HepG2 (cell line): ENCODE measurements at regions not wholly inside any gene's neighbourhood (a gene's known extent, or its start where the extent isn't known, plus 50 kb on each side); places are given as distances from the start of the nearest gene placed in this dataset.

ENCODE experiments used
- ATAC-seq: fragments of 200-7000 bp; cut with Tn5 transposase; 3 replicates; pipeline ENCODE4 v1.9.1; 2020; ENCODE audit warnings: mild to moderate bottlenecking, moderate library complexity
- BruUV-seq: library from RNA; stranded (reverse); fragments of 400-500 nt; replicated peaks from 2 replicates; lab custom pipeline; 2021; lab: Mats Ljungman, UMichigan
- CTCF ChIA-PET: fragments of 300-600 bp; formaldehyde crosslinking; extraction: SDS; loops from one replicate; lab custom pipeline; 2021; ENCODE audit warnings: low total read pairs, inconsistent platforms, low intra/inter-chr PET ratio; lab: Yijun Ruan, JAX
- POLR2A ChIA-PET: fragments of 350-600 bp; sonication (Branson Sonifier 250); formaldehyde crosslinking; loops from one replicate; lab custom pipeline; 2020; ENCODE audit warnings: antibody characterized with exemption, inconsistent platforms; lab: Yijun Ruan, JAX
- DNase-seq: peaks from one replicate; pipeline ENCODE4 v3.0.0-alpha.2; 2015; ENCODE audit warnings: low spot score
- FAIRE-seq: peaks from 3 replicates; lab custom pipeline; 2011; peaks lifted over from hg19 to GRCh38; lab: Jason Lieb, UNC
- H2AFZ ChIP-seq: one replicate; pipeline ENCODE4 v1.6.1; 2011; ENCODE audit warnings: low read length, inconsistent platforms
- H3K27ac ChIP-seq: fragments of 300-600 bp; 3 replicates; pipeline ENCODE4 v1.8.0; 2011; ENCODE audit warnings: mixed run types, mild to moderate bottlenecking, mixed read lengths, low read length, inconsistent platforms; ENCODE audit not compliant: insufficient read depth; ENCODE audit errors: extremely low read length
- H3K27me3 ChIP-seq, 2 experiments: fragments of 200-600 bp in 1 of 2; 2 replicates in 1 of 2; 3 replicates in 1 of 2; pipeline versions ENCODE4 v1.6.0 to v1.8.0; 2011; ENCODE audit warnings: low read length in 2 of 2, mild to moderate bottlenecking in 2 of 2, moderate library complexity in 2 of 2, inconsistent platforms in 1 of 2; ENCODE audit not compliant: insufficient read depth in 2 of 2, control insufficient read depth in 1 of 2
- H3K36me3 ChIP-seq, 2 experiments: fragments of 200-600 bp in 1 of 2; replicated peaks in 1 of 2; 2 replicates in 1 of 2; 3 replicates in 1 of 2; pipeline versions ENCODE4 v1.5.1 to v1.8.0; 2011; ENCODE audit warnings: low read length in 2 of 2, inconsistent platforms in 1 of 2; ENCODE audit not compliant: insufficient read depth in 2 of 2, control insufficient read depth in 1 of 2
- H3K4me1 ChIP-seq: 2 replicates; pipeline ENCODE4 v1.5.1; 2012; ENCODE audit warnings: low read length, inconsistent platforms; ENCODE audit not compliant: insufficient read depth
- H3K4me2 ChIP-seq: 2 replicates; pipeline ENCODE4 v1.6.0; 2011; ENCODE audit warnings: low read depth, low read length, inconsistent platforms
- H3K4me3 ChIP-seq, 3 experiments: fragments of 200-600 bp in 1 of 3; sonication (generic), shearing (Covaris generic) in 1 of 3; replicated peaks in 1 of 3; 2 replicates each; pipeline ENCODE4 v1.5.1; 2011 to 2016; ENCODE audit warnings: low read length in 3 of 3, inconsistent platforms in 2 of 3, low read depth in 2 of 3, mild to moderate bottlenecking in 2 of 3, control low read depth in 1 of 3, mixed read lengths in 1 of 3; ENCODE audit not compliant: insufficient read depth in 1 of 3
- H3K79me2 ChIP-seq: one replicate; pipeline ENCODE4 v1.6.1; 2011; ENCODE audit warnings: low read length, inconsistent platforms; ENCODE audit not compliant: insufficient read depth
- H3K9ac ChIP-seq: 2 replicates; pipeline ENCODE4 v1.6.0; 2011; ENCODE audit warnings: mild to moderate bottlenecking, low read depth, low read length, inconsistent platforms; ENCODE audit not compliant: insufficient read depth
- H3K9me3 ChIP-seq: 2 replicates; pipeline ENCODE4 v1.5.1; 2012; ENCODE audit warnings: mild to moderate bottlenecking, low read length
- H4K20me1 ChIP-seq: 2 replicates; pipeline ENCODE4 v1.6.0; 2011; ENCODE audit warnings: inconsistent platforms, mild to moderate bottlenecking, low read length, moderate library complexity; ENCODE audit not compliant: insufficient read depth
- HCFC1 ChIP-seq: fragments of 150-350 bp; IDR thresholded peaks from 2 replicates; pipeline ENCODE4 v1.6.1; 2014; ENCODE audit warnings: low read depth, low read length
- RBM39 ChIP-seq: fragments of 200-400 bp; formaldehyde crosslinking; IDR thresholded peaks from one replicate; pipeline ENCODE4 v1.6.1; 2018; ENCODE audit warnings: antibody characterized with exemption, mild to moderate bottlenecking, low read depth, low read length; ENCODE audit not compliant: poor library complexity, severe bottlenecking
- RFX3 ChIP-seq: IDR thresholded peaks from 2 replicates; pipeline ENCODE4 v1.6.1; 2016; ENCODE audit warnings: missing biosample characterization, missing genetic modification reagents
- YY1 ChIP-seq: IDR thresholded peaks from 2 replicates; pipeline ENCODE4 v1.6.1; 2011; ENCODE audit warnings: low read length, low read depth, moderate library complexity, mild to moderate bottlenecking; ENCODE audit not compliant: insufficient read depth, insufficient replicate concordance
- ZNF468 ChIP-seq: sonication (generic); formaldehyde crosslinking; IDR thresholded peaks from 2 replicates; pipeline ENCODE4 v1.8.0; 2022; ENCODE audit warnings: mild to moderate bottlenecking, moderate library complexity, missing genetic modification reagents
- ZNF510 ChIP-seq: sonication (generic); formaldehyde crosslinking; IDR thresholded peaks from 2 replicates; pipeline ENCODE4 v1.4.0; 2020; ENCODE audit warnings: low read depth, mild to moderate bottlenecking, missing genetic modification reagents
- WGBS: methylation state at CpG from one replicate; pipeline ENCODE4 v1.1.6; 2017; ENCODE audit warnings: low lambda C conversion rate; 5-methylcytosine and 5-hydroxymethylcytosine counted together
- in situ Hi-C: cut with HindIII; loops from 2 replicates; pipeline ENCODE4 v1.10.0; 2017; ENCODE audit warnings: low pct_unique_long_range_greater_than_20kb; ENCODE audit not compliant: extremely low pct_ligation_motif_present
- intact Hi-C: fragments of 100-400 bp; cut with micrococcal nuclease; formaldehyde crosslinking; loops from one replicate; pipeline ENCODE4 v1.10.0; 2022; ENCODE audit not compliant: unreplicated experiment
- TF ChIP-seq, protein P1 (sequence below): sonication (generic); formaldehyde crosslinking; IDR thresholded peaks from 2 replicates; pipeline ENCODE4 v1.5.0; 2020; ENCODE audit warnings: missing genetic modification reagents, mild to moderate bottlenecking, borderline replicate concordance
- TF ChIP-seq, protein P2 (sequence below): sonication (generic); formaldehyde crosslinking; IDR thresholded peaks from 2 replicates; pipeline ENCODE4 v1.4.0; 2020; ENCODE audit warnings: mild to moderate bottlenecking, missing genetic modification reagents

DNA sequence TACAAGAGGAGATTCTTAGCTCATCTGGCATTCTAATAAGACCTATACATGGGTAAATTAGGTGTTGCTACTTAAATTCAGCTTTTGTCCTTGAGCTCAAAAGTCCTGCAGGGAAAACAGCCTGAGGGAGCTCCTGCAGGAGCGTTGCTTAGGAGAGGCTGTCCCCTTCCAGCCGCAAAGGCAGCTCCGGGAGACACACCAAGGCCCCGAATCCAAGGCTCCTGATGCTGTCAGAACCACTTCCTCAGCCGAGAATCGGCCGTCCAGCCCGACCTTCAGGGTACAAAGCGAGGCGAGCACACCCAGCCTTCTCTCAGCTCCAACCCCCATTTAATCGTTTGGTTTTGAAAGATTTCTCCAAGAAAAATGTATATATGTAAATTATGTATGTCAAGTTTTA lies 87.0 kb downstream of the DACT2 start:
- no peak for FAIRE-seq
- BruUV-seq = no TSS peak
- no peak overlapping the region for H3K4me3 ChIP-seq
- H3K36me3 ChIP-seq = no peaks in the 10 kb centered on the region
- H3K27me3 ChIP-seq = peaks cover 2 to 5% of the 10 kb centered on the region in 2 experiments; a peak in 1 of 5 replicates
- ChIA-PET CTCF (no interaction called here), POLR2A (interaction anchor here (1.1 kb wide), 1 partner anchor 69 kb away, joined by 4 read pairs; no protein-coding TSS in a partner anchor)
- H4K20me1 ChIP-seq = no peaks in the 10 kb centered on the region
- intact Hi-C loops (no loop called here), in situ Hi-C loops (no loop called here)
- no peaks in the 10 kb centered on the region for H3K9me3 ChIP-seq
- ATAC-seq = peak; percentile 21; the same call in 1 of the 3 replicates
- no peaks in the 10 kb centered on the region for H3K79me2 ChIP-seq
- no peak for DNase-seq
- H2AFZ ChIP-seq = no peak overlapping the region
- TF ChIP-seq ZNF468 (CRISPR knock-in tag) = no peak
- no peak for TF ChIP-seq RBM39
- no peak for TF ChIP-seq ZNF510 (CRISPR knock-in tag)
- TF ChIP-seq YY1 = no peak
- TF ChIP-seq, protein P1, sequence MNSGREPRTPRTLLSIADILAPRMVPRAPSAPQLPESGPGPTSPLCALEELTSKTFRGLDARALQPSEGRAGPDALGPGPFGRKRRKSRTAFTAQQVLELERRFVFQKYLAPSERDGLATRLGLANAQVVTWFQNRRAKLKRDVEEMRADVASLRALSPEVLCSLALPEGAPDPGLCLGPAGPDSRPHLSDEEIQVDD (CRISPR knock-in tag) = no peak
- TF ChIP-seq HCFC1 = no peak
- no peak for TF ChIP-seq RFX3 (CRISPR knock-in tag)
- TF ChIP-seq, protein P2, sequence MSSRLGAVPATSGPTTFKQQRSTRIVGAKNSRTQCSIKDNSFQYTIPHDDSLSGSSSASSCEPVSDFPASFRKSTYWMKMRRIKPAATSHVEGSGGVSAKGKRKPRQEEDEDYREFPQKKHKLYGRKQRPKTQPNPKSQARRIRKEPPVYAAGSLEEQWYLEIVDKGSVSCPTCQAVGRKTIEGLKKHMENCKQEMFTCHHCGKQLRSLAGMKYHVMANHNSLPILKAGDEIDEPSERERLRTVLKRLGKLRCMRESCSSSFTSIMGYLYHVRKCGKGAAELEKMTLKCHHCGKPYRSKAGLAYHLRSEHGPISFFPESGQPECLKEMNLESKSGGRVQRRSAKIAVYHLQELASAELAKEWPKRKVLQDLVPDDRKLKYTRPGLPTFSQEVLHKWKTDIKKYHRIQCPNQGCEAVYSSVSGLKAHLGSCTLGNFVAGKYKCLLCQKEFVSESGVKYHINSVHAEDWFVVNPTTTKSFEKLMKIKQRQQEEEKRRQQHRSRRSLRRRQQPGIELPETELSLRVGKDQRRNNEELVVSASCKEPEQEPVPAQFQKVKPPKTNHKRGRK (CRISPR knock-in tag) = no peak
- TF ChIP-seq, all 625 proteins: peak for 0
- WGBS = 56% methylated on average over 11 of the region's 11 CpGs
- peaks cover 16% of the 10 kb centered on the region for H3K4me1 ChIP-seq
- H3K27ac ChIP-seq = no peak overlapping the region
- H3K4me2 ChIP-seq = 0 out of 2 replicates have a peak overlapping the region, but pooled peaks have one; percentile 35
- no peak overlapping the region for H3K9ac ChIP-seq
